GM12878 (cell line): ENCODE measurements at regions not wholly inside any gene's neighbourhood (a gene's known extent, or its start where the extent isn't known, plus 50 kb on each side); places are given as distances from the start of the nearest gene placed in this dataset.

Experiments used
- ATAC-seq: fragments of 200-7000 bp; cut with Tn5 transposase; 3 replicates; pipeline ENCODE4 v1.9.1; 2020; ENCODE audit warnings: mild to moderate bottlenecking, moderate library complexity
- BruUV-seq: library from RNA; stranded (reverse); fragments of 400-500 nt; replicated peaks from 2 replicates; lab custom pipeline; 2021; lab: Mats Ljungman, UMichigan
- CTCF ChIA-PET: fragments of 300-600 bp; sonication (Branson Sonifier 250); formaldehyde crosslinking; extraction: SDS; loops from one replicate; lab custom pipeline; 2021; ENCODE audit warnings: inconsistent platforms; lab: Yijun Ruan, JAX
- POLR2A ChIA-PET: fragments of 350-600 bp; formaldehyde crosslinking; extraction: SDS; loops from one replicate; lab custom pipeline; 2021; ENCODE audit warnings: inconsistent platforms; lab: Charles Lee
- RAD21 ChIA-PET: fragments of 300-600 bp; sonication (Branson Sonifier 250); formaldehyde crosslinking; loops from one replicate; lab custom pipeline; 2023; ENCODE audit warnings: antibody characterized with exemption; ENCODE audit not compliant: unreplicated experiment; lab: Charles Lee
- SMC1A ChIA-PET: fragments of 300-600 bp; sonication (Branson Sonifier 250); formaldehyde crosslinking; loops from one replicate; lab custom pipeline; 2023; ENCODE audit not compliant: unreplicated experiment, uncharacterized antibody; lab: Charles Lee
- DNase-seq: peaks from one replicate; pipeline ENCODE4 v3.0.0-alpha.2; 2011; ENCODE audit warnings: low read depth, low spot score
- FAIRE-seq: peaks from 3 replicates; lab custom pipeline; 2011; peaks lifted over from hg19 to GRCh38; lab: Jason Lieb, UNC
- H2AFZ ChIP-seq: 2 replicates; pipeline ENCODE4 v1.6.0; 2011; ENCODE audit warnings: low read depth, low read length, control low read depth; ENCODE audit not compliant: control insufficient read depth
- H3K27ac ChIP-seq: 2 replicates; pipeline ENCODE4 v1.5.1; 2011; ENCODE audit warnings: control low read depth; ENCODE audit not compliant: control insufficient read depth, insufficient read depth
- H3K27me3 ChIP-seq, 2 experiments: replicated peaks in 1 of 2; 2 replicates each; pipeline versions ENCODE4 v1.6.0 to v1.6.1; 2011; ENCODE audit warnings: low read length in 1 of 2; ENCODE audit not compliant: control insufficient read depth in 2 of 2, insufficient read depth in 2 of 2
- H3K36me3 ChIP-seq, 2 experiments: 2 replicates each; pipeline ENCODE4 v1.5.1; 2011; ENCODE audit warnings: low read length in 1 of 2; ENCODE audit not compliant: control insufficient read depth in 2 of 2, insufficient read depth in 2 of 2
- H3K4me1 ChIP-seq: 2 replicates; pipeline ENCODE4 v1.6.1; 2011; ENCODE audit warnings: mild to moderate bottlenecking, low read length, moderate library complexity, mixed read lengths; ENCODE audit not compliant: control insufficient read depth, insufficient read depth
- H3K4me2 ChIP-seq: 2 replicates; pipeline ENCODE4 v1.6.0; 2011; ENCODE audit warnings: control low read depth; ENCODE audit not compliant: control insufficient read depth, insufficient read depth
- H3K4me3 ChIP-seq: fragments of 200-600 bp; sonication (generic); 2 replicates; pipeline ENCODE4 v1.5.1; 2016
- H3K79me2 ChIP-seq: 2 replicates; pipeline ENCODE4 v1.6.0; 2011; ENCODE audit warnings: low read length; ENCODE audit not compliant: control insufficient read depth, insufficient read depth
- H3K9ac ChIP-seq: 2 replicates; pipeline ENCODE4 v1.8.0; 2011; ENCODE audit warnings: low read length, control low read depth, mixed read lengths; ENCODE audit not compliant: control insufficient read depth, insufficient read depth
- H3K9me3 ChIP-seq: replicated peaks from 3 replicates; pipeline ENCODE4 v1.5.1; 2011; ENCODE audit warnings: mild to moderate bottlenecking, low read length; ENCODE audit not compliant: control insufficient read depth, insufficient read depth
- H4K20me1 ChIP-seq: 2 replicates; pipeline ENCODE4 v1.6.0; 2011; ENCODE audit not compliant: control insufficient read depth, insufficient read depth
- CTCF ChIP-seq, 3 experiments: IDR thresholded peaks in 2 of 3; conservative IDR thresholded peaks in 1 of 3; 2 replicates each; pipeline ENCODE4 v1.5.1; 2011; ENCODE audit warnings: low read depth in 3 of 3, low read length in 3 of 3, mild to moderate bottlenecking in 3 of 3, control low read depth in 2 of 3, moderate library complexity in 2 of 3, inconsistent platforms in 1 of 3, mixed read lengths in 1 of 3; ENCODE audit not compliant: control insufficient read depth in 2 of 3, insufficient read depth in 1 of 3; ENCODE audit errors: extremely low read depth in 1 of 3
- ETV6 ChIP-seq, 2 experiments: fragments of 450-650 bp in 1 of 2; IDR thresholded peaks in 1 of 2; conservative IDR thresholded peaks in 1 of 2; 2 replicates each; pipeline ENCODE4 v1.6.1; 2014; ENCODE audit warnings: antibody characterized with exemption in 1 of 2, borderline replicate concordance in 1 of 2, low read depth in 1 of 2, mild to moderate bottlenecking in 1 of 2, moderate library complexity in 1 of 2
- RAD21 ChIP-seq: IDR thresholded peaks from 2 replicates; pipeline ENCODE4 v1.6.1; 2011; ENCODE audit warnings: mild to moderate bottlenecking, low read depth, low read length, moderate library complexity; ENCODE audit not compliant: insufficient read depth
- SMC3 ChIP-seq: IDR thresholded peaks from 2 replicates; pipeline ENCODE4 v1.6.1; 2011; ENCODE audit warnings: low read length, improper control_type of control experiment, borderline replicate concordance
- WGBS: methylation state at CpG from one replicate; pipeline ENCODE4 v1.1.6; 2016; ENCODE audit warnings: low lambda C conversion rate; ENCODE audit not compliant: insufficient replicate concordance, insufficient coverage; ENCODE audit errors: missing lambda C conversion rate; 5-methylcytosine and 5-hydroxymethylcytosine counted together
- in situ Hi-C: fragments of 300-500 bp; cut with MboI; formaldehyde crosslinking; loops from 9 replicates; pipeline ENCODE4 v1.14.3; 2018; ENCODE audit warnings: mixed read lengths
- intact Hi-C: fragments of 100-400 bp; cut with micrococcal nuclease; formaldehyde crosslinking; loops from one replicate; pipeline ENCODE4 v1.14.2; 2022; ENCODE audit not compliant: unreplicated experiment

GRCh38 chr9:13033959-13034693, 245.4 kb downstream of the MPDZ start:
- Histone ChIP-seq H4K20me1 (no peaks in the 10 kb centered on the region), H3K9me3 (no peaks in the 10 kb centered on the region), H3K36me3 (no peaks in the 10 kb centered on the region), H3K27ac (no peak overlapping the region), H3K9ac (no peak overlapping the region), H2AFZ (no peak overlapping the region), H3K4me2 (no peak overlapping the region), H3K4me1 (no peaks in the 10 kb centered on the region), H3K4me3 (no peak overlapping the region), H3K79me2 (no peaks in the 10 kb centered on the region), H3K27me3 (no peaks in the 10 kb centered on the region)
- no peak for DNase-seq
- peak; percentile 63 for ATAC-seq
- no peak for FAIRE-seq
- ChIA-PET CTCF (interaction anchor here (0.6 to 2.5 kb wide), 9 partner anchors 10 to 1734 kb away, joined by 3 to 25 read pairs (median 4); no protein-coding TSS in a partner anchor), SMC1A (interaction anchor here (0.6 to 1.5 kb wide), 5 partner anchors 13 to 1099 kb away, joined by 3 to 9 read pairs (median 3); no protein-coding TSS in a partner anchor), RAD21 (interaction anchor here (0.7 to 1.7 kb wide), 6 partner anchors 50 to 1320 kb away, joined by 3 to 12 read pairs (median 4); no protein-coding TSS in a partner anchor), POLR2A (interaction anchor here (0.7 kb wide), 1 partner anchor 48 kb away, joined by 3 read pairs; no protein-coding TSS in a partner anchor)
- TF ChIP-seq RAD21 (peak; percentile 50), SMC3 (peak; percentile 43; the same call in 1 of the 2 replicates), ETV6 (conservative IDR thresholded peaks at IDR 0.05 in 1 of 2, IDR thresholded peaks at IDR 0.05 in 1 of 2; ENCODE audit: borderline replicate concordance in 1 of 2, low read depth in 1 of 2) (no peak), CTCF (IDR thresholded peaks at IDR 0.05 in 2 of 3, conservative IDR thresholded peaks at IDR 0.05 in 1 of 3; ENCODE audit: control insufficient read depth in 2 of 3, extremely low read depth in 1 of 3, insufficient read depth in 1 of 3, low read depth in 3 of 3, low read length in 3 of 3) (peak; percentile 40 to 61 (median 54); a peak in 5 of 6 replicates)
- intact Hi-C loops = loop anchor here (2.0 kb wide), 1 partner anchor 55 kb away; no protein-coding TSS in a partner anchor
- WGBS = 25% methylated on average over 19 of the region's 19 CpGs
- in situ Hi-C loops = loop anchor here (10.0 kb wide), 1 partner anchor 59 kb away; no protein-coding TSS in a partner anchor
- BruUV-seq = no TSS peak
